K562 (cell line): ENCODE measurements at regions not wholly inside any gene's neighbourhood (a gene's known extent, or its start where the extent isn't known, plus 50 kb on each side); places are given as distances from the start of the nearest gene placed in this dataset.

Experiments
- BMI1 ChIP-seq: fragments of 150-350 bp; IDR thresholded peaks from 2 replicates; pipeline ENCODE4 v1.6.1; 2014; ENCODE audit warnings: low read length
- GABPB1 ChIP-seq: sonication (generic); formaldehyde crosslinking; IDR thresholded peaks from 2 replicates; pipeline ENCODE4 v1.8.0; 2022; ENCODE audit warnings: mild to moderate bottlenecking, missing genetic modification reagents
- GATAD2A ChIP-seq: fragments of 450-650 bp; IDR thresholded peaks from 2 replicates; pipeline ENCODE4 v1.6.1; 2017
- HNRNPK ChIP-seq: fragments of 200-400 bp; formaldehyde crosslinking; IDR thresholded peaks from one replicate; pipeline ENCODE4 v1.6.1; 2018; ENCODE audit warnings: mild to moderate bottlenecking, low read depth, low read length; ENCODE audit not compliant: poor library complexity, severe bottlenecking
- JUNB ChIP-seq: fragments of 450-650 bp; formaldehyde crosslinking; conservative IDR thresholded peaks from 2 replicates; pipeline ENCODE4 v1.4.0; 2020; ENCODE audit warnings: mild to moderate bottlenecking
- KDM2B ChIP-seq: fragments of 250-450 bp; sonication (Bioruptor Pico); IDR thresholded peaks from 2 replicates; pipeline ENCODE4 v1.8.0; 2021; ENCODE audit warnings: mild to moderate bottlenecking, moderate library complexity
- KLF10 ChIP-seq: fragments of 250-450 bp; sonication (Bioruptor Pico); IDR thresholded peaks from 2 replicates; pipeline ENCODE4 v1.6.1; 2021; ENCODE audit warnings: matching md5 sums
- MYNN ChIP-seq, 2 experiments: sonication (generic); formaldehyde crosslinking in 1 of 2; IDR thresholded peaks; 2 replicates each; pipeline versions ENCODE4 v1.5.0 to v1.6.1; 2016 to 2020; ENCODE audit warnings: antibody characterized with exemption in 1 of 2, missing genetic modification reagents in 1 of 2
- NCOA6 ChIP-seq: fragments of 450-650 bp; IDR thresholded peaks from 2 replicates; pipeline ENCODE4 v1.6.1; 2017; ENCODE audit warnings: mild to moderate bottlenecking
- PHF21A ChIP-seq: fragments of 450-650 bp; IDR thresholded peaks from 2 replicates; pipeline ENCODE4 v1.6.1; 2017; ENCODE audit warnings: low read depth, borderline replicate concordance
- POLR3G ChIP-seq: IDR thresholded peaks from 2 replicates; pipeline ENCODE4 v1.6.1; 2011; ENCODE audit not compliant: insufficient read length, insufficient replicate concordance; ENCODE audit errors: extremely low read depth
- REST ChIP-seq, 2 experiments: fragments of 450-650 bp; formaldehyde crosslinking in 1 of 2; IDR thresholded peaks; 2 replicates each; pipeline versions ENCODE4 v1.4.0 to v1.6.1; 2014 to 2020; ENCODE audit warnings: mild to moderate bottlenecking in 2 of 2, borderline replicate concordance in 1 of 2, low read depth in 1 of 2
- SIN3A ChIP-seq, 2 experiments: fragments of 150-350 bp in 1 of 2; IDR thresholded peaks; 2 replicates each; pipeline ENCODE4 v1.6.1; 2011 to 2016; ENCODE audit warnings: borderline replicate concordance in 2 of 2, low read depth in 2 of 2, low read length in 2 of 2, mild to moderate bottlenecking in 2 of 2, moderate library complexity in 2 of 2; ENCODE audit not compliant: control insufficient read depth in 1 of 2
- SMAD1 ChIP-seq: fragments of 150-350 bp; IDR thresholded peaks from 2 replicates; pipeline ENCODE4 v1.6.1; 2014; ENCODE audit warnings: low read length, low read depth; ENCODE audit not compliant: partially characterized antibody
- SRSF7 ChIP-seq: fragments of 200-400 bp; formaldehyde crosslinking; optimal IDR thresholded peaks from 2 replicates; pipeline ENCODE3; 2017; ENCODE audit warnings: mild to moderate bottlenecking, low read depth, low read length
- STAT5B ChIP-seq: fragments of 250-450 bp; sonication (Bioruptor Pico); IDR thresholded peaks from 2 replicates; pipeline ENCODE4 v1.8.0; 2021; ENCODE audit warnings: mild to moderate bottlenecking, inconsistent platforms
- TEAD4 ChIP-seq, 2 experiments: sonication (generic) in 1 of 2; formaldehyde crosslinking in 1 of 2; IDR thresholded peaks; 2 replicates each; pipeline versions ENCODE4 v1.6.1 to v1.8.0; 2012 to 2022; ENCODE audit warnings: borderline replicate concordance in 1 of 2, inconsistent platforms in 1 of 2, low read length in 1 of 2, mild to moderate bottlenecking in 1 of 2, missing genetic modification reagents in 1 of 2
- TFAM ChIP-seq: fragments of 250-450 bp; sonication (Bioruptor Pico); conservative IDR thresholded peaks from 2 replicates; pipeline ENCODE4 v1.5.0; 2021; ENCODE audit warnings: mild to moderate bottlenecking, moderate library complexity
- TGIF2 ChIP-seq: sonication (generic); formaldehyde crosslinking; IDR thresholded peaks from 2 replicates; pipeline ENCODE4 v1.8.1; 2022; ENCODE audit warnings: mild to moderate bottlenecking, missing genetic modification reagents, moderate library complexity
- ZNF232 ChIP-seq: sonication (generic); formaldehyde crosslinking; IDR thresholded peaks from 2 replicates; pipeline ENCODE4 v1.8.0; 2022; ENCODE audit warnings: mild to moderate bottlenecking, missing genetic modification reagents
- ZNF408 ChIP-seq: fragments of 250-450 bp; sonication (Bioruptor Pico); IDR thresholded peaks from 2 replicates; pipeline ENCODE4 v1.4.0; 2020; ENCODE audit warnings: low read depth, mild to moderate bottlenecking, moderate library complexity

- TF ChIP-seq POLR3G (no peak), JUNB (CRISPR knock-in tag) (no peak), TFAM (no peak), MYNN (IDR thresholded peaks at IDR 0.05) (peak; percentile 90), MYNN (CRISPR knock-in tag; IDR thresholded peaks at IDR 0.05) (no peak), BMI1 (0 out of 2 replicates have a peak, but pooled peaks have one; percentile 20), PHF21A (peak; percentile 80), KLF10 (CRISPR knock-in tag) (no peak), STAT5B (CRISPR knock-in tag) (no peak), SIN3A (IDR thresholded peaks at IDR 0.05; ENCODE audit: borderline replicate concordance in 2 of 2, control insufficient read depth in 1 of 2, low read depth in 2 of 2, low read length in 2 of 2) (no peak), HNRNPK (no peak), TGIF2 (no peak), SRSF7 (no peak), NCOA6 (no peak), REST (IDR thresholded peaks at IDR 0.05; ENCODE audit: borderline replicate concordance) (peak; percentile 59; the same call in 1 of the 2 replicates), REST (CRISPR knock-in tag; IDR thresholded peaks at IDR 0.05; ENCODE audit: low read depth) (peak; percentile 62; the same call in 1 of the 2 replicates), ZNF408 (CRISPR knock-in tag) (no peak), GABPB1 (CRISPR knock-in tag) (no peak), ZNF232 (CRISPR knock-in tag) (no peak), GATAD2A (peak; percentile 98), TEAD4 (IDR thresholded peaks at IDR 0.05; ENCODE audit: low read length) (peak; percentile 98), TEAD4 (CRISPR knock-in tag; IDR thresholded peaks at IDR 0.05; ENCODE audit: borderline replicate concordance) (no peak), SMAD1 (peak; percentile 67), KDM2B (CRISPR knock-in tag) (0 out of 2 replicates have a peak, but pooled peaks have one; percentile 5)
Measured at GRCh38 chr1:8197493-8198282, 120.2 kb upstream of the SLC45A1 start (continued).
